Mammary epithelial cell (primary cell): ENCODE measurements at regions not wholly inside any gene's neighbourhood (a gene's known extent, or its start where the extent isn't known, plus 50 kb on each side); places are given as distances from the start of the nearest gene placed in this dataset.

Source experiments
- EZH2 ChIP-seq: IDR thresholded peaks from 2 replicates; pipeline ENCODE4 v1.6.1; 2012; ENCODE audit warnings: low read length, inconsistent platforms, borderline replicate concordance
- TF ChIP-seq, protein P1 (sequence below), 2 donors: IDR thresholded peaks in 1 of 2; conservative IDR thresholded peaks in 1 of 2; 2 replicates each; pipeline ENCODE4 v1.5.1; 2011 to 2012; ENCODE audit warnings: inconsistent platforms in 2 of 2, low read length in 2 of 2, mild to moderate bottlenecking in 2 of 2, control low read depth in 1 of 2, low read depth in 1 of 2; ENCODE audit not compliant: insufficient read depth in 1 of 2; ENCODE audit errors: extremely low read depth in 1 of 2

DNA sequence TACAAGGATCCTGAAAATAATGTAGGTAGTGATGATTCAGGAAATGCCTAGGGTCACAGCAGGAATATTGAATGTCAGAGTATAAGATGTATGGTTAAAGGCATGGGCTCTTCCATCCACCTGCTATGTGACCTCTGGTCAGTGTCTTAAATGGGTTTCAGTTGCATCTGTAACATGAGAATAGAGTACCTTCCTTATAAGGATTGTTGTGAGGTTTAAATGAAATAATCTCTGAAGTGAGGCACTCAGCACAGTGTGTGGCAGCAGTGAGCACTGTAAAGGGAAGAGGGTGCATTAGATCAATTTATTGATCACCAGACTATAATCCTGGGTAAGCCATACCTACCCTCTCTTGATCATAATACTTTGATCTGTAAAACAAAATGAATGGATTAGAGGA is 319.1 kb downstream of the SLC4A3 start:
- TF ChIP-seq, protein P1, sequence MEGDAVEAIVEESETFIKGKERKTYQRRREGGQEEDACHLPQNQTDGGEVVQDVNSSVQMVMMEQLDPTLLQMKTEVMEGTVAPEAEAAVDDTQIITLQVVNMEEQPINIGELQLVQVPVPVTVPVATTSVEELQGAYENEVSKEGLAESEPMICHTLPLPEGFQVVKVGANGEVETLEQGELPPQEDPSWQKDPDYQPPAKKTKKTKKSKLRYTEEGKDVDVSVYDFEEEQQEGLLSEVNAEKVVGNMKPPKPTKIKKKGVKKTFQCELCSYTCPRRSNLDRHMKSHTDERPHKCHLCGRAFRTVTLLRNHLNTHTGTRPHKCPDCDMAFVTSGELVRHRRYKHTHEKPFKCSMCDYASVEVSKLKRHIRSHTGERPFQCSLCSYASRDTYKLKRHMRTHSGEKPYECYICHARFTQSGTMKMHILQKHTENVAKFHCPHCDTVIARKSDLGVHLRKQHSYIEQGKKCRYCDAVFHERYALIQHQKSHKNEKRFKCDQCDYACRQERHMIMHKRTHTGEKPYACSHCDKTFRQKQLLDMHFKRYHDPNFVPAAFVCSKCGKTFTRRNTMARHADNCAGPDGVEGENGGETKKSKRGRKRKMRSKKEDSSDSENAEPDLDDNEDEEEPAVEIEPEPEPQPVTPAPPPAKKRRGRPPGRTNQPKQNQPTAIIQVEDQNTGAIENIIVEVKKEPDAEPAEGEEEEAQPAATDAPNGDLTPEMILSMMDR (conservative IDR thresholded peaks at IDR 0.05 in 1 of 2, IDR thresholded peaks at IDR 0.05 in 1 of 2; ENCODE audit: extremely low read depth in 1 of 2, insufficient read depth in 1 of 2, low read depth in 1 of 2, low read length in 2 of 2): no peak
- no peak for TF ChIP-seq EZH2
